Endothelial cell of umbilical vein (primary cell): ENCODE measurements at regions not wholly inside any gene's neighbourhood (a gene's known extent, or its start where the extent isn't known, plus 50 kb on each side); places are given as distances from the start of the nearest gene placed in this dataset.

Experiments used
- BruUV-seq: library from RNA; stranded (reverse); fragments of 400-500 nt; replicated peaks from 2 replicates; lab custom pipeline; 2021; lab: Mats Ljungman, UMichigan
- CTCF ChIA-PET: fragments of 300-600, 350-600 bp; sonication (Branson Sonifier 250); formaldehyde crosslinking; loops from one replicate; lab custom pipeline; 2021; ENCODE audit warnings: antibody characterized with exemption, inconsistent platforms; lab: Charles Lee
- POLR2A ChIA-PET: fragments of 300-600, 350-600 bp; sonication (Branson Sonifier 250); formaldehyde crosslinking; loops from one replicate; lab custom pipeline; 2021; ENCODE audit warnings: antibody characterized with exemption, inconsistent platforms; lab: Charles Lee
- DNase-seq: peaks from one replicate; pipeline ENCODE4 v3.0.0-alpha.2; 2011; ENCODE audit warnings: low read depth, low spot score
- FAIRE-seq: peaks from 2 replicates; lab custom pipeline; 2011; peaks lifted over from hg19 to GRCh38; lab: Jason Lieb, UNC
- H2AFZ ChIP-seq: 2 replicates; pipeline ENCODE4 v1.6.0; 2012; ENCODE audit warnings: low read depth, low read length, control low read depth, inconsistent platforms
- H3K27ac ChIP-seq: 2 replicates; pipeline ENCODE4 v1.5.1; 2011; ENCODE audit warnings: low read depth, mild to moderate bottlenecking, control low read depth, low read length, moderate library complexity; ENCODE audit not compliant: insufficient read depth
- H3K27me3 ChIP-seq, 2 experiments: 2 replicates each; pipeline versions ENCODE4 v1.6.0 to v1.6.1; 2011; ENCODE audit warnings: low read length in 2 of 2, mixed read lengths in 1 of 2; ENCODE audit not compliant: control insufficient read depth in 2 of 2, insufficient read depth in 2 of 2
- H3K36me3 ChIP-seq, 2 experiments: 2 replicates in 1 of 2; 3 replicates in 1 of 2; pipeline ENCODE4 v1.5.1; 2011; ENCODE audit warnings: low read length in 2 of 2, mild to moderate bottlenecking in 1 of 2, moderate library complexity in 1 of 2; ENCODE audit not compliant: control insufficient read depth in 2 of 2, insufficient read depth in 2 of 2; ENCODE audit errors: extremely low read depth in 1 of 2
- H3K4me1 ChIP-seq: 3 replicates; pipeline ENCODE4 v1.5.1; 2011; ENCODE audit warnings: mild to moderate bottlenecking, low read length; ENCODE audit not compliant: control insufficient read depth, insufficient read depth; ENCODE audit errors: extremely low read depth
- H3K4me2 ChIP-seq: 2 replicates; pipeline ENCODE4 v1.6.1; 2011; ENCODE audit warnings: low read length, control low read depth, mixed read lengths; ENCODE audit not compliant: insufficient read depth
- H3K4me3 ChIP-seq, 3 experiments: fragments of 200-600 bp in 1 of 3; sonication (generic), shearing (Covaris generic) in 1 of 3; replicated peaks in 1 of 3; 2 replicates each; pipeline ENCODE4 v1.5.1; 2011 to 2016; ENCODE audit warnings: control low read depth in 3 of 3, low read length in 3 of 3, mild to moderate bottlenecking in 2 of 3, inconsistent platforms in 1 of 3, low read depth in 1 of 3, moderate library complexity in 1 of 3; ENCODE audit not compliant: insufficient read depth in 1 of 3
- H3K79me2 ChIP-seq: 2 replicates; pipeline ENCODE4 v1.6.0; 2012; ENCODE audit warnings: low read length, inconsistent platforms; ENCODE audit not compliant: control insufficient read depth, insufficient read depth
- H3K9ac ChIP-seq: replicated peaks from 2 replicates; pipeline ENCODE3; 2011; ENCODE audit warnings: low read length, control low read depth; ENCODE audit not compliant: insufficient read depth; ENCODE audit errors: extremely low read depth
- H3K9me1 ChIP-seq: replicated peaks from 3 replicates; pipeline ENCODE4 v1.6.0; 2011; ENCODE audit warnings: mild to moderate bottlenecking, low read length; ENCODE audit not compliant: control insufficient read depth, insufficient read depth; ENCODE audit errors: extremely low read depth
- H3K9me3 ChIP-seq: replicated peaks from 2 replicates; pipeline ENCODE4 v1.5.1; 2012; ENCODE audit warnings: low read length, inconsistent platforms; ENCODE audit not compliant: control insufficient read depth, insufficient read depth
- H4K20me1 ChIP-seq: replicated peaks from 2 replicates; pipeline ENCODE3; 2011; ENCODE audit warnings: mild to moderate bottlenecking, low read length; ENCODE audit not compliant: control insufficient read depth, insufficient read depth; ENCODE audit errors: extremely low read depth
- EZH2 ChIP-seq: IDR thresholded peaks from 2 replicates; pipeline ENCODE4 v1.6.1; 2012; ENCODE audit warnings: borderline replicate concordance, low read depth, mild to moderate bottlenecking, moderate library complexity, low read length, inconsistent platforms; ENCODE audit not compliant: severe bottlenecking
- FOS ChIP-seq: IDR thresholded peaks from 2 replicates; pipeline ENCODE4 v1.6.1; 2011; ENCODE audit warnings: mild to moderate bottlenecking, low read length, moderate library complexity, borderline replicate concordance; ENCODE audit not compliant: insufficient read depth
- GATA2 ChIP-seq: IDR thresholded peaks from 2 replicates; pipeline ENCODE4 v1.7.0; 2011; ENCODE audit warnings: low read depth, mild to moderate bottlenecking, moderate library complexity, mixed read lengths, low read length; ENCODE audit not compliant: insufficient read length, insufficient read depth
- JUN ChIP-seq: IDR thresholded peaks from 2 replicates; pipeline ENCODE4 v1.6.1; 2011; ENCODE audit warnings: borderline replicate concordance, low read depth; ENCODE audit not compliant: insufficient read length, insufficient read depth
- MYC ChIP-seq: IDR thresholded peaks from one replicate; pipeline ENCODE4 v1.6.1; 2011; ENCODE audit warnings: mild to moderate bottlenecking, low read depth, low read length
- POLR2A ChIP-seq: IDR thresholded peaks from 2 replicates; pipeline ENCODE4 v1.6.1; 2012; ENCODE audit warnings: low read depth, mild to moderate bottlenecking, control low read depth, low read length
- POLR2AphosphoS5 ChIP-seq: IDR thresholded peaks from 2 replicates; pipeline ENCODE4 v1.6.1; 2012; ENCODE audit warnings: low read depth, mild to moderate bottlenecking, control low read depth, low read length, moderate library complexity; ENCODE audit not compliant: insufficient read depth
- dilution Hi-C: fragments of 300-500 bp; cut with MboI; formaldehyde crosslinking; loops from one replicate; pipeline ENCODE4 v1.15.0; 2019; ENCODE audit warnings: low sequenced_read_pairs; ENCODE audit not compliant: extremely low pct_ligation_motif_present
- intact Hi-C: fragments of 100-400 bp; cut with micrococcal nuclease; formaldehyde crosslinking; loops from one replicate; pipeline ENCODE4 v1.10.0; 2022
- TF ChIP-seq, protein P1 (sequence below): IDR thresholded peaks from 2 replicates; pipeline ENCODE4 v1.6.1; 2011; ENCODE audit not compliant: insufficient read depth, insufficient read length
- TF ChIP-seq, protein P2 (sequence below), 2 donors: IDR thresholded peaks; 1 replicate in 1 of 2; 2 replicates in 1 of 2; pipeline ENCODE4 v1.5.1; 2011; ENCODE audit warnings: low read length in 2 of 2, mild to moderate bottlenecking in 2 of 2, moderate library complexity in 2 of 2, control low read depth in 1 of 2, inconsistent platforms in 1 of 2, low read depth in 1 of 2; ENCODE audit not compliant: insufficient read depth in 1 of 2; ENCODE audit errors: extremely low read depth in 1 of 2

GRCh38 chr3:28846971-28847478, 433.8 kb upstream of the RBMS3 start:
- BruUV-seq = no TSS peak
- no peak for DNase-seq
- intact Hi-C loops = no loop called here
- Histone ChIP-seq H3K4me3 (no peak overlapping the region), H3K4me1 (no peaks in the 10 kb centered on the region), H2AFZ (no peak overlapping the region), H3K36me3 (no peaks in the 10 kb centered on the region), H3K4me2 (no peak overlapping the region), H4K20me1 (no peaks in the 10 kb centered on the region), H3K9ac (no peak overlapping the region), H3K27ac (no peak overlapping the region), H3K9me1 (no peaks in the 10 kb centered on the region), H3K79me2 (no peaks in the 10 kb centered on the region), H3K9me3 (no peaks in the 10 kb centered on the region), H3K27me3 (peaks cover 2 to 3% of the 10 kb centered on the region in 2 experiments)
- POLR2A ChIA-PET = no interaction called here
- TF ChIP-seq, protein P1, sequence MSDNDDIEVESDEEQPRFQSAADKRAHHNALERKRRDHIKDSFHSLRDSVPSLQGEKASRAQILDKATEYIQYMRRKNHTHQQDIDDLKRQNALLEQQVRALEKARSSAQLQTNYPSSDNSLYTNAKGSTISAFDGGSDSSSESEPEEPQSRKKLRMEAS = no peak
- no peak for TF ChIP-seq GATA2
- TF ChIP-seq FOS = no peak
- TF ChIP-seq MYC = no peak
- TF ChIP-seq POLR2A = no peak
- TF ChIP-seq, protein P2, sequence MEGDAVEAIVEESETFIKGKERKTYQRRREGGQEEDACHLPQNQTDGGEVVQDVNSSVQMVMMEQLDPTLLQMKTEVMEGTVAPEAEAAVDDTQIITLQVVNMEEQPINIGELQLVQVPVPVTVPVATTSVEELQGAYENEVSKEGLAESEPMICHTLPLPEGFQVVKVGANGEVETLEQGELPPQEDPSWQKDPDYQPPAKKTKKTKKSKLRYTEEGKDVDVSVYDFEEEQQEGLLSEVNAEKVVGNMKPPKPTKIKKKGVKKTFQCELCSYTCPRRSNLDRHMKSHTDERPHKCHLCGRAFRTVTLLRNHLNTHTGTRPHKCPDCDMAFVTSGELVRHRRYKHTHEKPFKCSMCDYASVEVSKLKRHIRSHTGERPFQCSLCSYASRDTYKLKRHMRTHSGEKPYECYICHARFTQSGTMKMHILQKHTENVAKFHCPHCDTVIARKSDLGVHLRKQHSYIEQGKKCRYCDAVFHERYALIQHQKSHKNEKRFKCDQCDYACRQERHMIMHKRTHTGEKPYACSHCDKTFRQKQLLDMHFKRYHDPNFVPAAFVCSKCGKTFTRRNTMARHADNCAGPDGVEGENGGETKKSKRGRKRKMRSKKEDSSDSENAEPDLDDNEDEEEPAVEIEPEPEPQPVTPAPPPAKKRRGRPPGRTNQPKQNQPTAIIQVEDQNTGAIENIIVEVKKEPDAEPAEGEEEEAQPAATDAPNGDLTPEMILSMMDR (IDR thresholded peaks at IDR 0.05; ENCODE audit: extremely low read depth in 1 of 2, insufficient read depth in 1 of 2, low read depth in 1 of 2, low read length in 2 of 2) = no peak
- TF ChIP-seq EZH2 = no peak
- no peak for TF ChIP-seq JUN
- no peak for TF ChIP-seq POLR2AphosphoS5
- FAIRE-seq = no peak
- CTCF ChIA-PET = no interaction called here
- dilution Hi-C loops = no loop called here
